ENCODE measurements at regions not wholly inside any gene's neighbourhood (a gene's known extent, or its start where the extent isn't known, plus 50 kb on each side); places are given as distances from the start of the nearest gene placed in this dataset.

DNA sequence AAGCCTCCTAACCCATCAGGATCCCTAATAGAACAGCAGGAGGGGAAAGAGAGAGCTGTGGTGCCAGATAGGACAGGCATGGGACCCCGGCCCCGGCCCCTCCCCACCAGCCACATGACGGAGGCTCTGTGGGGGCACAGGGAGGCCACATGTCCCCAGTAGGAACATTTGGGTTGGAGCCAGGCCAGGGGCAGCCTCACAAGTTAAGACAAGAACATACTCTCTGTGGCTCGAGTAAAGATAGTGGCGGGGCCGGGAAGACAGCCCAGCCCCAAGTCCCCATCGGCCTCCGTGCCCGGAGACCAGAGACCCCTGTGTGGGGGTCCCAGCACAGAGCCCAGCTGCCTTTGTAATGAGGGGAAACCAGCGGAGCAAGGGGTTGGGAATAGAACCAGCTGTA lies 78.6 kb upstream of the GALNT9 start:
- TF ChIP-seq, protein P1, sequence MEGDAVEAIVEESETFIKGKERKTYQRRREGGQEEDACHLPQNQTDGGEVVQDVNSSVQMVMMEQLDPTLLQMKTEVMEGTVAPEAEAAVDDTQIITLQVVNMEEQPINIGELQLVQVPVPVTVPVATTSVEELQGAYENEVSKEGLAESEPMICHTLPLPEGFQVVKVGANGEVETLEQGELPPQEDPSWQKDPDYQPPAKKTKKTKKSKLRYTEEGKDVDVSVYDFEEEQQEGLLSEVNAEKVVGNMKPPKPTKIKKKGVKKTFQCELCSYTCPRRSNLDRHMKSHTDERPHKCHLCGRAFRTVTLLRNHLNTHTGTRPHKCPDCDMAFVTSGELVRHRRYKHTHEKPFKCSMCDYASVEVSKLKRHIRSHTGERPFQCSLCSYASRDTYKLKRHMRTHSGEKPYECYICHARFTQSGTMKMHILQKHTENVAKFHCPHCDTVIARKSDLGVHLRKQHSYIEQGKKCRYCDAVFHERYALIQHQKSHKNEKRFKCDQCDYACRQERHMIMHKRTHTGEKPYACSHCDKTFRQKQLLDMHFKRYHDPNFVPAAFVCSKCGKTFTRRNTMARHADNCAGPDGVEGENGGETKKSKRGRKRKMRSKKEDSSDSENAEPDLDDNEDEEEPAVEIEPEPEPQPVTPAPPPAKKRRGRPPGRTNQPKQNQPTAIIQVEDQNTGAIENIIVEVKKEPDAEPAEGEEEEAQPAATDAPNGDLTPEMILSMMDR (IDR thresholded peaks at IDR 0.05): no peak
- TF ChIP-seq POLR2AphosphoS5 (IDR thresholded peaks at IDR 0.05): no peak
- no peak for TF ChIP-seq POLR2A (IDR thresholded peaks at IDR 0.05)
